ENCODE measurements at regions not wholly inside any gene's neighbourhood (a gene's known extent, or its start where the extent isn't known, plus 50 kb on each side); places are given as distances from the start of the nearest gene placed in this dataset. TPM values are rescaled to one million over a fixed set of nuclear protein-coding genes. Genes with fewer than 3 reads are reported as not detected.

DNA sequence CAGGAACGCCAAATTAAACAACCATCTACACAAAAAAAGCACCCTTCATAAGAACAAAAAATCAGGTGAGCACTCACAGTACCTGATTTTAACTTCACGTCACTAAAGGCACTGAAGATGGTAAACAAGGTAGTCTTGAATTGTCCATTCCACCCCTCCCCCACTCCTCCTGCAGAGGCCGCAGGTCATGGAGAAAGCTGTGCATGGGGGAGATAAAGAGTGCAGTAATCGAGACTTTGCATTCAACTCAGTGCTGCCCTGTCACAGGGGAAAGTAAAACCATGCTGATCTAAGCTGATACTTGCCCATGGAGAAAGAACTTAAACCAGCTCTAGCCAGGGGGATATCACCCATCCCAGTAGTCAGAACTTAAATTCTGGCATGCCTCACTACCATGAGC lies 61.4 kb upstream of the LRIF1 start:
- intact Hi-C loops (cut with micrococcal nuclease; ENCODE audit: unreplicated experiment) = no loop called here
- no peaks in the 10 kb centered on the region for H3K79me2 ChIP-seq (ENCODE audit: insufficient read depth, low read depth, low read length)

DNA sequence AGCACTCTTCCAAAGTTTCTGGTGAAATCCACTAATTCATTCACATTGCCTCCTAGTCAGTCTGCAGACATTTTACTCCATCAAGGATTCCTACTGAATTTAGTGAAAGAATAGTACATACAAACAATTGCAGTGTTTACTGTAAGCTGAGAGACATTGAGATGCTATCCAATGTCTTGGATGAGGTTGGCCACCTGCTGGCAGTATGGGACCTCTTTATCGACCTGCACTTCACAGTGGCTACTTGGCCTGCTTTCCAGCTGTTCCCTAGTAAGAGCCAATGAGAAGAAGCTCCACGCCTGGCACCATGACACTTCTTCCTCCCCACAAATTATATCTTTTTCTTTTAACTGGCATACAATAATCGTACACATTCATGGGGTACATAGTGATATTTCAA lies 51.5 kb upstream of the LRIF1 start:
- ChIA-PET CTCF (ENCODE audit: unreplicated experiment) (no interaction called here), POLR2A (interaction anchor here (0.5 to 1.4 kb wide), 3 partner anchors 11 to 205 kb away, joined by 3 to 5 read pairs (median 3); no protein-coding TSS in a partner anchor)
- H3K9me3 ChIP-seq (ENCODE audit: low read length) = no peaks in the 10 kb centered on the region
- no peaks in the 10 kb centered on the region for H3K4me1 ChIP-seq (ENCODE audit: insufficient read depth, low read length, poor library complexity, severe bottlenecking)
- BruUV-seq (replicated peaks) = no TSS peak
- H3K36me3 ChIP-seq (ENCODE audit: insufficient read depth, low read length) = no peaks in the 10 kb centered on the region
- no peak overlapping the region for H3K27ac ChIP-seq (ENCODE audit: low read depth, low read length, poor library complexity, severe bottlenecking)
- H3K9me2 ChIP-seq (ENCODE audit: insufficient read depth, low read length) = no peaks in the 10 kb centered on the region
- H3K4me2 ChIP-seq (ENCODE audit: low read length) = no peak overlapping the region
- no peaks in the 10 kb centered on the region for H4K20me1 ChIP-seq (ENCODE audit: insufficient read depth, low read length)
- H3K79me2 ChIP-seq (ENCODE audit: insufficient read depth, low read depth, low read length) = no peaks in the 10 kb centered on the region
- H3K4me3 ChIP-seq (ENCODE audit: low read depth, low read length, poor library complexity, severe bottlenecking) = no peak overlapping the region
- DNase-seq (ENCODE audit: low spot score) = peak; percentile 31
- no peak overlapping the region for H2AFZ ChIP-seq (ENCODE audit: low read length)
- TF ChIP-seq, protein P1, sequence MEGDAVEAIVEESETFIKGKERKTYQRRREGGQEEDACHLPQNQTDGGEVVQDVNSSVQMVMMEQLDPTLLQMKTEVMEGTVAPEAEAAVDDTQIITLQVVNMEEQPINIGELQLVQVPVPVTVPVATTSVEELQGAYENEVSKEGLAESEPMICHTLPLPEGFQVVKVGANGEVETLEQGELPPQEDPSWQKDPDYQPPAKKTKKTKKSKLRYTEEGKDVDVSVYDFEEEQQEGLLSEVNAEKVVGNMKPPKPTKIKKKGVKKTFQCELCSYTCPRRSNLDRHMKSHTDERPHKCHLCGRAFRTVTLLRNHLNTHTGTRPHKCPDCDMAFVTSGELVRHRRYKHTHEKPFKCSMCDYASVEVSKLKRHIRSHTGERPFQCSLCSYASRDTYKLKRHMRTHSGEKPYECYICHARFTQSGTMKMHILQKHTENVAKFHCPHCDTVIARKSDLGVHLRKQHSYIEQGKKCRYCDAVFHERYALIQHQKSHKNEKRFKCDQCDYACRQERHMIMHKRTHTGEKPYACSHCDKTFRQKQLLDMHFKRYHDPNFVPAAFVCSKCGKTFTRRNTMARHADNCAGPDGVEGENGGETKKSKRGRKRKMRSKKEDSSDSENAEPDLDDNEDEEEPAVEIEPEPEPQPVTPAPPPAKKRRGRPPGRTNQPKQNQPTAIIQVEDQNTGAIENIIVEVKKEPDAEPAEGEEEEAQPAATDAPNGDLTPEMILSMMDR (conservative IDR thresholded peaks at IDR 0.05; ENCODE audit: low read length) = peak; percentile 61
- TF ChIP-seq EZH2phosphoT487 (IDR thresholded peaks at IDR 0.05; ENCODE audit: borderline replicate concordance, low read depth, low read length) = no peak
- intact Hi-C loops (cut with micrococcal nuclease; ENCODE audit: unreplicated experiment) = no loop called here

More for the DNA sequence above, 61.4 kb upstream of the LRIF1 start:
- ChIA-PET POLR2A (interaction anchor here (0.6 to 1.8 kb wide), 2 partner anchors 10 to 11 kb away, joined by 3 to 5 read pairs; no protein-coding TSS in a partner anchor), CTCF (ENCODE audit: unreplicated experiment) (no interaction called here)
- H3K9me2 ChIP-seq (ENCODE audit: insufficient read depth, low read length) = no peaks in the 10 kb centered on the region
- no peak overlapping the region for H3K4me3 ChIP-seq (ENCODE audit: low read depth, low read length, poor library complexity, severe bottlenecking)
- no peak overlapping the region for H3K27ac ChIP-seq (ENCODE audit: low read depth, low read length, poor library complexity, severe bottlenecking)
- BruUV-seq (replicated peaks) = no TSS peak
- H2AFZ ChIP-seq (ENCODE audit: low read length) = no peak overlapping the region
- TF ChIP-seq, protein P1 (conservative IDR thresholded peaks at IDR 0.05; ENCODE audit: low read length) = no peak
- TF ChIP-seq EZH2phosphoT487 (IDR thresholded peaks at IDR 0.05; ENCODE audit: borderline replicate concordance, low read depth, low read length) = no peak
- H3K9me3 ChIP-seq (ENCODE audit: low read length) = no peaks in the 10 kb centered on the region
- no peaks in the 10 kb centered on the region for H3K36me3 ChIP-seq (ENCODE audit: insufficient read depth, low read length)
- no peaks in the 10 kb centered on the region for H4K20me1 ChIP-seq (ENCODE audit: insufficient read depth, low read length)
- no peaks in the 10 kb centered on the region for H3K4me1 ChIP-seq (ENCODE audit: insufficient read depth, low read length, poor library complexity, severe bottlenecking)
- no peak overlapping the region for H3K4me2 ChIP-seq (ENCODE audit: low read length)
- no peak for DNase-seq (ENCODE audit: low spot score)

Small RNA genes in the stretch of these regions (small RNA-seq; reads per million reads assigned to genes)
- not detected for gene RNA5SP54
